GOT3 (cell line): ENCODE measurements at regions not wholly inside any gene's neighbourhood (a gene's known extent, or its start where the extent isn't known, plus 50 kb on each side); places are given as distances from the start of the nearest gene placed in this dataset.
"Not testable (repeated sequence)": the region's sequence is repeated elsewhere in the genome, so short reads cannot be mapped to it uniquely, and the experiment has no call there.

Experiments used
- DNase-seq: peaks from one replicate; lab custom pipeline; 2025; ENCODE audit warnings: mixed read lengths; lab: John Stamatoyannopoulos, UW

- no peak for DNase-seq
Measured at GRCh38 chr20:23151008-23151703, 65.0 kb upstream of the CD93 start.

GRCh38 chr20:23150304-23151007 lies 64.3 kb upstream of the CD93 start:
- no peak for DNase-seq

- DNase-seq, result no peak
Measured at GRCh38 chr20:23149623-23150279, 63.6 kb upstream of the CD93 start.

GRCh38 chr20:23148731-23149570 lies 62.8 kb upstream of the CD93 start:
- no peak for DNase-seq

GRCh38 chr20:23147964-23148730 lies 62.0 kb upstream of the CD93 start:
- DNase-seq, result peak; percentile 72

GRCh38 chr20:23147647-23147963 lies 61.5 kb upstream of the CD93 start:
- no peak for DNase-seq

GRCh38 chr20:23146857-23147637 lies 60.9 kb upstream of the CD93 start:
- DNase-seq, result no peak

GRCh38 chr20:23146181-23146580 lies 60.1 kb upstream of the CD93 start:
- no peak for DNase-seq

- peak; percentile 87 for DNase-seq
Measured at GRCh38 chr20:23145281-23145700, 59.2 kb upstream of the CD93 start.

GRCh38 chr20:23144856-23145255 lies 58.7 kb upstream of the CD93 start:
- no peak for DNase-seq

GRCh38 chr20:23143986-23144690 lies 58.0 kb upstream of the CD93 start:
- no peak for DNase-seq

GRCh38 chr20:23143098-23143497 lies 57.0 kb upstream of the CD93 start:
- DNase-seq, result no peak

GRCh38 chr20:23142162-23143050 lies 56.3 kb upstream of the CD93 start:
- no peak for DNase-seq

- DNase-seq, result no peak
Measured at GRCh38 chr20:23141450-23142161, 55.5 kb upstream of the CD93 start.

GRCh38 chr20:23140991-23141390 lies 54.9 kb upstream of the CD93 start:
- no peak for DNase-seq

- DNase-seq, result not testable (repeated sequence)
Measured at GRCh38 chr20:23139984-23140383, 53.9 kb upstream of the CD93 start.

- no peak for DNase-seq
Measured at GRCh38 chr20:23139524-23139923, 53.4 kb upstream of the CD93 start.

- DNase-seq, result no peak
Measured at GRCh38 chr20:23138682-23139081, 52.6 kb upstream of the CD93 start.
